ENCODE measurements at regions not wholly inside any gene's neighbourhood (a gene's known extent, or its start where the extent isn't known, plus 50 kb on each side); places are given as distances from the start of the nearest gene placed in this dataset.

DNA sequence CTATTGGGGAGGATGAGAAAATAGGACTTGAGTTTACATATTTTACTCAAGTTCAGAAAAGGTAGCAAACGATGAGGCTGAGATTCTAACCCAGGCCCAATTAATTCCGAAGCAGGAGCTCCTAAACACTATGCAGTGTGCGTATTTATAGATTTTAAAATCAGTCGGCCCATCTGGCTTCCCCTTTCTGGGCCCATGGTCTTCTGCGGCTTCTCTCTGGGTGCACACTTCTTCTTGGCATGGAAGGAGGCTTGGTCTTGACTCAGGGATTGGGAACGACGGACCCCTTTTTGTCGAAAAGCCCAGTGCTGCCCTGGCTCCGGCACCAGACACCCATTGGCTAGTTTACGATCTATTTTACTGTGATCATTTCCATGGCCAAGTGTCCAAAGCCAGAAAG lies 1433.8 kb downstream of the BRD1 start:
- TF ChIP-seq CTCF (IDR thresholded peaks at IDR 0.05): no peak
- no peak for TF ChIP-seq POLR2A (IDR thresholded peaks at IDR 0.05)
- no peak for TF ChIP-seq EP300 (IDR thresholded peaks at IDR 0.05)
